Endothelial cell of umbilical vein (primary cell): ENCODE measurements at regions not wholly inside any gene's neighbourhood (a gene's known extent, or its start where the extent isn't known, plus 50 kb on each side); places are given as distances from the start of the nearest gene placed in this dataset.

ENCODE experiments used
- BruUV-seq: library from RNA; stranded (reverse); fragments of 400-500 nt; replicated peaks from 2 replicates; lab custom pipeline; 2021; lab: Mats Ljungman, UMichigan
- CTCF ChIA-PET: fragments of 300-600, 350-600 bp; sonication (Branson Sonifier 250); formaldehyde crosslinking; loops from one replicate; lab custom pipeline; 2021; ENCODE audit warnings: antibody characterized with exemption, inconsistent platforms; lab: Charles Lee
- POLR2A ChIA-PET: fragments of 300-600, 350-600 bp; sonication (Branson Sonifier 250); formaldehyde crosslinking; loops from one replicate; lab custom pipeline; 2021; ENCODE audit warnings: antibody characterized with exemption, inconsistent platforms; lab: Charles Lee
- DNase-seq: peaks from one replicate; pipeline ENCODE4 v3.0.0-alpha.2; 2011; ENCODE audit warnings: low read depth, low spot score
- FAIRE-seq: peaks from 2 replicates; lab custom pipeline; 2011; peaks lifted over from hg19 to GRCh38; lab: Jason Lieb, UNC
- H2AFZ ChIP-seq: 2 replicates; pipeline ENCODE4 v1.6.0; 2012; ENCODE audit warnings: low read depth, low read length, control low read depth, inconsistent platforms
- H3K27ac ChIP-seq: 2 replicates; pipeline ENCODE4 v1.5.1; 2011; ENCODE audit warnings: low read depth, mild to moderate bottlenecking, control low read depth, low read length, moderate library complexity; ENCODE audit not compliant: insufficient read depth
- H3K27me3 ChIP-seq, 2 experiments: 2 replicates each; pipeline versions ENCODE4 v1.6.0 to v1.6.1; 2011; ENCODE audit warnings: low read length in 2 of 2, mixed read lengths in 1 of 2; ENCODE audit not compliant: control insufficient read depth in 2 of 2, insufficient read depth in 2 of 2
- H3K36me3 ChIP-seq, 2 experiments: 2 replicates in 1 of 2; 3 replicates in 1 of 2; pipeline ENCODE4 v1.5.1; 2011; ENCODE audit warnings: low read length in 2 of 2, mild to moderate bottlenecking in 1 of 2, moderate library complexity in 1 of 2; ENCODE audit not compliant: control insufficient read depth in 2 of 2, insufficient read depth in 2 of 2; ENCODE audit errors: extremely low read depth in 1 of 2
- H3K4me1 ChIP-seq: 3 replicates; pipeline ENCODE4 v1.5.1; 2011; ENCODE audit warnings: mild to moderate bottlenecking, low read length; ENCODE audit not compliant: control insufficient read depth, insufficient read depth; ENCODE audit errors: extremely low read depth
- H3K4me2 ChIP-seq: 2 replicates; pipeline ENCODE4 v1.6.1; 2011; ENCODE audit warnings: low read length, control low read depth, mixed read lengths; ENCODE audit not compliant: insufficient read depth
- H3K4me3 ChIP-seq, 3 experiments: fragments of 200-600 bp in 1 of 3; sonication (generic), shearing (Covaris generic) in 1 of 3; replicated peaks in 1 of 3; 2 replicates each; pipeline ENCODE4 v1.5.1; 2011 to 2016; ENCODE audit warnings: control low read depth in 3 of 3, low read length in 3 of 3, mild to moderate bottlenecking in 2 of 3, inconsistent platforms in 1 of 3, low read depth in 1 of 3, moderate library complexity in 1 of 3; ENCODE audit not compliant: insufficient read depth in 1 of 3
- H3K79me2 ChIP-seq: 2 replicates; pipeline ENCODE4 v1.6.0; 2012; ENCODE audit warnings: low read length, inconsistent platforms; ENCODE audit not compliant: control insufficient read depth, insufficient read depth
- H3K9ac ChIP-seq: replicated peaks from 2 replicates; pipeline ENCODE3; 2011; ENCODE audit warnings: low read length, control low read depth; ENCODE audit not compliant: insufficient read depth; ENCODE audit errors: extremely low read depth
- H3K9me1 ChIP-seq: replicated peaks from 3 replicates; pipeline ENCODE4 v1.6.0; 2011; ENCODE audit warnings: mild to moderate bottlenecking, low read length; ENCODE audit not compliant: control insufficient read depth, insufficient read depth; ENCODE audit errors: extremely low read depth
- H3K9me3 ChIP-seq: replicated peaks from 2 replicates; pipeline ENCODE4 v1.5.1; 2012; ENCODE audit warnings: low read length, inconsistent platforms; ENCODE audit not compliant: control insufficient read depth, insufficient read depth
- H4K20me1 ChIP-seq: replicated peaks from 2 replicates; pipeline ENCODE3; 2011; ENCODE audit warnings: mild to moderate bottlenecking, low read length; ENCODE audit not compliant: control insufficient read depth, insufficient read depth; ENCODE audit errors: extremely low read depth
- EZH2 ChIP-seq: IDR thresholded peaks from 2 replicates; pipeline ENCODE4 v1.6.1; 2012; ENCODE audit warnings: borderline replicate concordance, low read depth, mild to moderate bottlenecking, moderate library complexity, low read length, inconsistent platforms; ENCODE audit not compliant: severe bottlenecking
- FOS ChIP-seq: IDR thresholded peaks from 2 replicates; pipeline ENCODE4 v1.6.1; 2011; ENCODE audit warnings: mild to moderate bottlenecking, low read length, moderate library complexity, borderline replicate concordance; ENCODE audit not compliant: insufficient read depth
- GATA2 ChIP-seq: IDR thresholded peaks from 2 replicates; pipeline ENCODE4 v1.7.0; 2011; ENCODE audit warnings: low read depth, mild to moderate bottlenecking, moderate library complexity, mixed read lengths, low read length; ENCODE audit not compliant: insufficient read length, insufficient read depth
- JUN ChIP-seq: IDR thresholded peaks from 2 replicates; pipeline ENCODE4 v1.6.1; 2011; ENCODE audit warnings: borderline replicate concordance, low read depth; ENCODE audit not compliant: insufficient read length, insufficient read depth
- MYC ChIP-seq: IDR thresholded peaks from one replicate; pipeline ENCODE4 v1.6.1; 2011; ENCODE audit warnings: mild to moderate bottlenecking, low read depth, low read length
- POLR2A ChIP-seq: IDR thresholded peaks from 2 replicates; pipeline ENCODE4 v1.6.1; 2012; ENCODE audit warnings: low read depth, mild to moderate bottlenecking, control low read depth, low read length
- POLR2AphosphoS5 ChIP-seq: IDR thresholded peaks from 2 replicates; pipeline ENCODE4 v1.6.1; 2012; ENCODE audit warnings: low read depth, mild to moderate bottlenecking, control low read depth, low read length, moderate library complexity; ENCODE audit not compliant: insufficient read depth
- dilution Hi-C: fragments of 300-500 bp; cut with MboI; formaldehyde crosslinking; loops from one replicate; pipeline ENCODE4 v1.15.0; 2019; ENCODE audit warnings: low sequenced_read_pairs; ENCODE audit not compliant: extremely low pct_ligation_motif_present
- intact Hi-C: fragments of 100-400 bp; cut with micrococcal nuclease; formaldehyde crosslinking; loops from one replicate; pipeline ENCODE4 v1.10.0; 2022
- TF ChIP-seq, protein P1 (sequence below), 2 donors: IDR thresholded peaks; 1 replicate in 1 of 2; 2 replicates in 1 of 2; pipeline ENCODE4 v1.5.1; 2011; ENCODE audit warnings: low read length in 2 of 2, mild to moderate bottlenecking in 2 of 2, moderate library complexity in 2 of 2, control low read depth in 1 of 2, inconsistent platforms in 1 of 2, low read depth in 1 of 2; ENCODE audit not compliant: insufficient read depth in 1 of 2; ENCODE audit errors: extremely low read depth in 1 of 2
- TF ChIP-seq, protein P2 (sequence below): IDR thresholded peaks from 2 replicates; pipeline ENCODE4 v1.6.1; 2011; ENCODE audit not compliant: insufficient read depth, insufficient read length

DNA sequence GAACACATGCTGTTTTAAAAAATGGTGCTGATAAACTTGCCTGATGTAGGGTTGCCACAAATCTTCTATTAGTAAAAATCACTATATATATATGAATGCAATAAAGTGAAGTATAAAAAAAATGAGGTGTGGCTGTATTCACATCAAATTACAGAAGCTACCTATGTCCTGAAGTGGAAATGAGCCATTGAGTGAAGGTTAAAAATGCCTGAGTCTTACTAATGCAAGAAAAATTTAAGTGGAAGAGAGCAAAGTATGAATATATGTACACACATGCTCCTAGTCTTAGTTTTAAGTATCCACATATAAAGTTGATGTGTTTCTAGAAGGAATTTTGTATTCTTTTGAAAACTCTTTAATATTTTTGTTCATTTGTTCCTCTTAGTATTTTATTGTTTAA lies 808.3 kb upstream of the MAN1A1 start:
- intact Hi-C loops = no loop called here
- dilution Hi-C loops = no loop called here
- no peak for FAIRE-seq

More for the DNA sequence above, 808.3 kb upstream of the MAN1A1 start:
- no peaks in the 10 kb centered on the region for H3K9me3 ChIP-seq
- no peak overlapping the region for H3K4me3 ChIP-seq
- TF ChIP-seq EZH2 (no peak), MYC (no peak), FOS (no peak), POLR2A (no peak), GATA2 (no peak), POLR2AphosphoS5 (no peak), JUN (no peak)
- TF ChIP-seq, protein P1, sequence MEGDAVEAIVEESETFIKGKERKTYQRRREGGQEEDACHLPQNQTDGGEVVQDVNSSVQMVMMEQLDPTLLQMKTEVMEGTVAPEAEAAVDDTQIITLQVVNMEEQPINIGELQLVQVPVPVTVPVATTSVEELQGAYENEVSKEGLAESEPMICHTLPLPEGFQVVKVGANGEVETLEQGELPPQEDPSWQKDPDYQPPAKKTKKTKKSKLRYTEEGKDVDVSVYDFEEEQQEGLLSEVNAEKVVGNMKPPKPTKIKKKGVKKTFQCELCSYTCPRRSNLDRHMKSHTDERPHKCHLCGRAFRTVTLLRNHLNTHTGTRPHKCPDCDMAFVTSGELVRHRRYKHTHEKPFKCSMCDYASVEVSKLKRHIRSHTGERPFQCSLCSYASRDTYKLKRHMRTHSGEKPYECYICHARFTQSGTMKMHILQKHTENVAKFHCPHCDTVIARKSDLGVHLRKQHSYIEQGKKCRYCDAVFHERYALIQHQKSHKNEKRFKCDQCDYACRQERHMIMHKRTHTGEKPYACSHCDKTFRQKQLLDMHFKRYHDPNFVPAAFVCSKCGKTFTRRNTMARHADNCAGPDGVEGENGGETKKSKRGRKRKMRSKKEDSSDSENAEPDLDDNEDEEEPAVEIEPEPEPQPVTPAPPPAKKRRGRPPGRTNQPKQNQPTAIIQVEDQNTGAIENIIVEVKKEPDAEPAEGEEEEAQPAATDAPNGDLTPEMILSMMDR (IDR thresholded peaks at IDR 0.05; ENCODE audit: extremely low read depth in 1 of 2, insufficient read depth in 1 of 2, low read depth in 1 of 2, low read length in 2 of 2) = no peak
- TF ChIP-seq, protein P2, sequence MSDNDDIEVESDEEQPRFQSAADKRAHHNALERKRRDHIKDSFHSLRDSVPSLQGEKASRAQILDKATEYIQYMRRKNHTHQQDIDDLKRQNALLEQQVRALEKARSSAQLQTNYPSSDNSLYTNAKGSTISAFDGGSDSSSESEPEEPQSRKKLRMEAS = no peak
- no peak overlapping the region for H3K27ac ChIP-seq
- H3K9me1 ChIP-seq = no peaks in the 10 kb centered on the region
- BruUV-seq = no TSS peak
- ChIA-PET CTCF (no interaction called here), POLR2A (no interaction called here)
- no peaks in the 10 kb centered on the region for H4K20me1 ChIP-seq
- H3K4me2 ChIP-seq = no peak overlapping the region
- no peak overlapping the region for H3K9ac ChIP-seq
- H2AFZ ChIP-seq = no peak overlapping the region
- no peaks in the 10 kb centered on the region for H3K4me1 ChIP-seq
- no peaks in the 10 kb centered on the region for H3K79me2 ChIP-seq
- no peaks in the 10 kb centered on the region for H3K27me3 ChIP-seq
- DNase-seq = no peak
- H3K36me3 ChIP-seq = no peaks in the 10 kb centered on the region
